ENCODE measurements at regions not wholly inside any gene's neighbourhood (a gene's known extent, or its start where the extent isn't known, plus 50 kb on each side); places are given as distances from the start of the nearest gene placed in this dataset.

GRCh38 chr14:40371011-40371410 is 938.8 kb upstream of the FBXO33 start:
- TF ChIP-seq CTCF (IDR thresholded peaks at IDR 0.05): no peak
- TF ChIP-seq EP300 (IDR thresholded peaks at IDR 0.05): no peak
